Esophagus muscularis mucosa (tissue), 4 donors: ENCODE measurements at regions not wholly inside any gene's neighbourhood (a gene's known extent, or its start where the extent isn't known, plus 50 kb on each side); places are given as distances from the start of the nearest gene placed in this dataset.

Experiments used
- DNase-seq: peaks from one replicate; pipeline ENCODE4 v3.0.0-alpha.2; 2017; ENCODE audit errors: extremely low spot score
- H3K27ac ChIP-seq, 4 donors: fragments of 200-600 bp; sonication (generic); replicated peaks in 1 of 4; 1 replicate in 3 of 4; 2 replicates in 1 of 4; pipeline ENCODE4 v1.5.1; 2016 to 2019; ENCODE audit warnings: mild to moderate bottlenecking in 1 of 4
- H3K27me3 ChIP-seq, 4 donors: fragments of 200-600 bp; sonication (generic); one replicate each; pipeline versions ENCODE4 v1.5.1 to v1.6.0; 2016 to 2019
- H3K36me3 ChIP-seq, 4 donors: fragments of 200-600 bp; sonication (generic); one replicate each; pipeline ENCODE4 v1.5.1; 2016 to 2019
- H3K4me1 ChIP-seq, 4 donors: fragments of 200-600 bp; sonication (generic); one replicate each; pipeline ENCODE4 v1.5.1; 2016 to 2019
- H3K4me3 ChIP-seq, 4 donors: fragments of 200-600 bp; sonication (generic); 1 replicate in 2 of 4; 2 replicates in 2 of 4; pipeline ENCODE4 v1.5.1; 2016 to 2019; ENCODE audit warnings: mild to moderate bottlenecking in 4 of 4, moderate library complexity in 1 of 4
- H3K9me3 ChIP-seq, 4 donors: fragments of 200-600 bp; sonication (generic); 1 replicate in 3 of 4; 2 replicates in 1 of 4; pipeline ENCODE4 v1.5.1; 2016 to 2019
- EP300 ChIP-seq: sonication (generic); formaldehyde crosslinking; IDR thresholded peaks from one replicate; pipeline ENCODE4 v1.6.1; 2017; ENCODE audit warnings: antibody characterized with exemption
- POLR2A ChIP-seq: fragments of 450-650 bp; IDR thresholded peaks from one replicate; pipeline ENCODE4 v1.6.1; 2017; ENCODE audit warnings: antibody characterized with exemption, moderate library complexity, mild to moderate bottlenecking, low read depth
- POLR2AphosphoS5 ChIP-seq, 2 donors: sonication (generic); formaldehyde crosslinking; IDR thresholded peaks; one replicate each; pipeline ENCODE4 v1.6.1; 2017; ENCODE audit warnings: antibody characterized with exemption in 2 of 2
- WGBS: methylation state at CpG from one replicate; pipeline ENCODE4 v1.1.5; 2018; 5-methylcytosine and 5-hydroxymethylcytosine counted together
- intact Hi-C: fragments of 100-400 bp; cut with DNase I; formaldehyde crosslinking; loops from one replicate; pipeline ENCODE4 v1.15.1; 2023
- TF ChIP-seq, protein P1 (sequence below), 3 experiments: fragments of 200-600 bp in 2 of 3; fragments of 450-650 bp in 1 of 3; sonication (generic) in 2 of 3; IDR thresholded peaks; one replicate each; pipeline ENCODE4 v1.5.1; 2017 to 2019; ENCODE audit warnings: antibody characterized with exemption in 3 of 3, mild to moderate bottlenecking in 2 of 3, moderate library complexity in 1 of 3

DNA sequence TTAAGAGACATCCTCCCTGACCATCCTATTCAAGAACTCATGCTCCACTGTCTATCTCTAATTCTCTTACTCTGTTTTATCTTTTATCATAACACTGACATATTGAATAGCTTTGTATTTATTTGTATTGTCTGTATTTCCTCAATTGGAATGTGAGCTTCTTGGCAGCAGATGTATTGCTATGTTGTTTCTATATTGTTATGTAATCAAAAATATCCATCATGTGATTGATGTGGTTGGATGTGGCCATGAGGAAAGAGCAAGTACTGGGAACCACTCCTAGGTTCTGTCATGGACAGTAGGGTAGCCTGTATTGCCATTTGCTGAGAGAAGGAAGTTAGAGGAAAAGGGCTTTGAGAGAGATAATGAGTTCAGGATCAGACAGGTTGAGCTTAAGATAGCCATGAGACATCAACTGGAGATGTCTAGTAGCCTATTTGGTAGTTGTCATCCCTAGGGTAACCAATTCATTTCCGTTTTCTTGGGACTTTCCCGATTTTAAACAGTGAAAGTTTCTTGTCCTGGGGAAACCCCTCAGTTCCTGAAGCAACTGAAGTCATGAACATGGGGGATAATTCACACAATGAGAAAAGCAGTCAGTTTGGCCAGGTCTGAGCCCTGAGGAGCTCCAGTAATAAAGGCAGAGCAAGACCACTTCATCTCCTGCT, 404.5 kb downstream of the INSC start:
- intact Hi-C loops: no loop called here
- no peaks in the 10 kb centered on the region for H3K4me1 ChIP-seq
- H3K27ac ChIP-seq: no peak overlapping the region
- no peak overlapping the region for H3K4me3 ChIP-seq
- WGBS: 75% methylated on average over 2 of the region's 2 CpGs
- H3K27me3 ChIP-seq: no peaks in the 10 kb centered on the region
- peaks cover 0 to 19% (median 17%) of the 10 kb centered on the region in 4 donors for H3K9me3 ChIP-seq
- no peak for DNase-seq
- no peak for TF ChIP-seq POLR2AphosphoS5 (IDR thresholded peaks at IDR 0.05)
- H3K36me3 ChIP-seq: no peaks in the 10 kb centered on the region

DNA sequence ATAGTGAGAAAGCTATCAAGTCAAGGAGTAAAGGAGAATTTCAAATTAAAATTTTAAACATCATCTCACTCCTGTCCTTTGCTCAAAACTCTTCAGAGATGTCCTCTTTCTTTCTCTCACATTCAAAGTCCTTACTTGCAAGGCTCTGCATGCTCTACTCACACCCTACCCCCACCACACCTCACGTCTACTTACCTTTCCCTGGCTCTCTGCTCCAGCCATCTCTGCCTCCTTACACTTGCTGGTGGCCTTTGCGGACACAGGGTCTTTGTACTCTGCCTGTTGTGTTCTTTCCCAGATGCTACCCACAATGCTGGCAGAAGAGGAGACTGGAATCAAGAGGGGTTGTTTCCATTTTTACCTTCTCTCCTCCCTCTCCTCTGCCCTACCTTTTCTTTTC, 405.2 kb downstream of the INSC start:
- intact Hi-C loops: no loop called here
- no peak overlapping the region for H3K27ac ChIP-seq
- WGBS: 62% methylated on average over 2 of the region's 2 CpGs
- no peaks in the 10 kb centered on the region for H3K36me3 ChIP-seq
- H3K27me3 ChIP-seq: no peaks in the 10 kb centered on the region
- no peak overlapping the region for H3K4me3 ChIP-seq
- DNase-seq: no peak
- peaks cover 0 to 16% (median 14%) of the 10 kb centered on the region in 4 donors for H3K9me3 ChIP-seq
- no peaks in the 10 kb centered on the region for H3K4me1 ChIP-seq
- no peak for TF ChIP-seq POLR2A
- no peak for TF ChIP-seq EP300
- TF ChIP-seq POLR2AphosphoS5 (IDR thresholded peaks at IDR 0.05): no peak
- TF ChIP-seq, protein P1, sequence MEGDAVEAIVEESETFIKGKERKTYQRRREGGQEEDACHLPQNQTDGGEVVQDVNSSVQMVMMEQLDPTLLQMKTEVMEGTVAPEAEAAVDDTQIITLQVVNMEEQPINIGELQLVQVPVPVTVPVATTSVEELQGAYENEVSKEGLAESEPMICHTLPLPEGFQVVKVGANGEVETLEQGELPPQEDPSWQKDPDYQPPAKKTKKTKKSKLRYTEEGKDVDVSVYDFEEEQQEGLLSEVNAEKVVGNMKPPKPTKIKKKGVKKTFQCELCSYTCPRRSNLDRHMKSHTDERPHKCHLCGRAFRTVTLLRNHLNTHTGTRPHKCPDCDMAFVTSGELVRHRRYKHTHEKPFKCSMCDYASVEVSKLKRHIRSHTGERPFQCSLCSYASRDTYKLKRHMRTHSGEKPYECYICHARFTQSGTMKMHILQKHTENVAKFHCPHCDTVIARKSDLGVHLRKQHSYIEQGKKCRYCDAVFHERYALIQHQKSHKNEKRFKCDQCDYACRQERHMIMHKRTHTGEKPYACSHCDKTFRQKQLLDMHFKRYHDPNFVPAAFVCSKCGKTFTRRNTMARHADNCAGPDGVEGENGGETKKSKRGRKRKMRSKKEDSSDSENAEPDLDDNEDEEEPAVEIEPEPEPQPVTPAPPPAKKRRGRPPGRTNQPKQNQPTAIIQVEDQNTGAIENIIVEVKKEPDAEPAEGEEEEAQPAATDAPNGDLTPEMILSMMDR (IDR thresholded peaks at IDR 0.05): no peak

GRCh38 chr11:15523543-15523942, 408.8 kb downstream of the INSC start:
- no peak overlapping the region for H3K4me3 ChIP-seq
- no peaks in the 10 kb centered on the region for H3K27me3 ChIP-seq
- no peak overlapping the region for H3K27ac ChIP-seq
- intact Hi-C loops: no loop called here
- no peak for TF ChIP-seq POLR2A
- TF ChIP-seq EP300: no peak
- no peak for TF ChIP-seq POLR2AphosphoS5 (IDR thresholded peaks at IDR 0.05)
- TF ChIP-seq, protein P1 (IDR thresholded peaks at IDR 0.05): no peak
- no peaks in the 10 kb centered on the region for H3K36me3 ChIP-seq
- WGBS: 54% methylated on average over 2 of the region's 2 CpGs
- no peak for DNase-seq
- H3K9me3 ChIP-seq: peaks cover 0 to 27% (median 15%) of the 10 kb centered on the region in 4 donors
- H3K4me1 ChIP-seq: no peaks in the 10 kb centered on the region

DNA sequence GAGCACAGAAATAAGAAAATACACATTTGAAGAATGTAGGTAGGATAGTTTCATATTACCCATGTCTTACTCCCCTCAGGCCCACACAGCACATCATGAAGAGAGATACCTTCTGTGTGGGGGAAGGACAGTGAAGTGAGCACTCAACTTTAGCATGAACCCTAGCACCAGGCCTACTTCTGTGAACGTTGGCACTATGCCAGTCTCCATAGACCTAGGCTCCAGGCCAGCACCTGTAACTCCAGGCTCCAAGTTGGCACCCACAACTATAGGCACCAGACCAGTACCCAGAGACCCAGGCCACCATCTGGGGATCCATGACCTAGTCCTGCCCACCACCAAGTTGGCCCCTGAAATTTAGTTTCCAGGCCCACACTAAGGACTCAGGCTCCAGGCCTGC, 410.9 kb downstream of the INSC start:
- H3K36me3 ChIP-seq: no peaks in the 10 kb centered on the region
- DNase-seq: no peak
- no peak for TF ChIP-seq POLR2A
- TF ChIP-seq EP300: no peak
- TF ChIP-seq, protein P1 (IDR thresholded peaks at IDR 0.05): no peak
- TF ChIP-seq POLR2AphosphoS5 (IDR thresholded peaks at IDR 0.05): no peak
- no peaks in the 10 kb centered on the region for H3K27me3 ChIP-seq
- WGBS: 88% methylated on average over 1 of the region's 1 CpG
- peaks cover 0 to 27% (median 15%) of the 10 kb centered on the region in 4 donors for H3K9me3 ChIP-seq
- intact Hi-C loops: no loop called here
- H3K4me3 ChIP-seq: no peak overlapping the region
- no peak overlapping the region for H3K27ac ChIP-seq
- H3K4me1 ChIP-seq: no peaks in the 10 kb centered on the region

DNA sequence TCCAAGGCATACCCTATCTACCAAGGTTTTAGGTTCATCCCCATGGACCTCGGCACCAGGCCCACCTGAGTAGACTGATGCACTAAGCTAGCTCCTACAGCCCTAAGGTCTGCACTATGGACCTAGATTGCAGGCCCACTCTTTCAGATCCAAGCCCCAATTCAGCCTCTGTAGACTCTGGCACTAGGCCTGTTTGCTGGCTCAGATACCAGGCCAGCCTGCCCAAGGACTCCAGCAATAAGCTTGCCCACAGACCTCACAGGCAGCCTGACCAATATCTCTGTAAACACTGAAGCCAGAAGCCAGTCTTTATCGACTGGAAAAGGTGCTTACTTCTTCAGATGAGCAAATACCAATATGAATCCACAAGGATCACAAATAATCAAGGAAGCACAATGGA, 411.3 kb downstream of the INSC start:
- Histone ChIP-seq H3K36me3 (no peaks in the 10 kb centered on the region), H3K4me3 (no peak overlapping the region), H3K27me3 (no peaks in the 10 kb centered on the region), H3K4me1 (no peaks in the 10 kb centered on the region), H3K9me3 (peaks cover 0 to 27% (median 15%) of the 10 kb centered on the region in 4 donors), H3K27ac (no peak overlapping the region)
- intact Hi-C loops: no loop called here
- 73% methylated on average over 1 of the region's 2 CpGs for WGBS
- DNase-seq: no peak
- TF ChIP-seq POLR2AphosphoS5 (IDR thresholded peaks at IDR 0.05): no peak
- TF ChIP-seq, protein P1 (IDR thresholded peaks at IDR 0.05): no peak
- TF ChIP-seq POLR2A: no peak
- TF ChIP-seq EP300: no peak
